H9 (cell line): ENCODE measurements at regions not wholly inside any gene's neighbourhood (a gene's known extent, or its start where the extent isn't known, plus 50 kb on each side); places are given as distances from the start of the nearest gene placed in this dataset.

Experiments
- DNase-seq: peaks from one replicate; pipeline ENCODE4 v3.0.0-alpha.2; 2017
- H2AFZ ChIP-seq: one replicate; pipeline ENCODE4 v1.6.1; 2013; ENCODE audit warnings: mild to moderate bottlenecking, low read length, control low read depth, moderate library complexity
- H2AK5ac ChIP-seq: 2 replicates; pipeline ENCODE4 v1.6.1; 2013; ENCODE audit warnings: low read length, control low read depth, mixed read lengths; ENCODE audit not compliant: insufficient read length
- H2BK120ac ChIP-seq: one replicate; pipeline ENCODE4 v1.6.1; 2013; ENCODE audit warnings: low read depth, mild to moderate bottlenecking, low read length, control low read depth, inconsistent platforms; ENCODE audit not compliant: poor library complexity, severe bottlenecking
- H2BK12ac ChIP-seq: 2 replicates; pipeline ENCODE4 v1.6.1; 2013; ENCODE audit warnings: low read length, control low read depth, mixed read lengths, low read depth; ENCODE audit not compliant: insufficient read length
- H2BK15ac ChIP-seq: 2 replicates; pipeline ENCODE4 v1.6.1; 2013; ENCODE audit warnings: low read depth, low read length, control low read depth
- H2BK20ac ChIP-seq: one replicate; pipeline ENCODE4 v1.6.1; 2013; ENCODE audit warnings: low read depth, mild to moderate bottlenecking, low read length, control low read depth, inconsistent platforms; ENCODE audit not compliant: poor library complexity, severe bottlenecking
- H2BK5ac ChIP-seq: 2 replicates; pipeline ENCODE4 v1.6.1; 2013; ENCODE audit warnings: low read length, control low read depth, mixed read lengths; ENCODE audit not compliant: insufficient read length
- H3K14ac ChIP-seq: 2 replicates; pipeline ENCODE4 v1.6.1; 2013; ENCODE audit warnings: low read length, control low read depth; ENCODE audit not compliant: insufficient read depth
- H3K18ac ChIP-seq: 2 replicates; pipeline ENCODE4 v1.6.1; 2013; ENCODE audit warnings: low read depth, mild to moderate bottlenecking, mixed read lengths, low read length, control low read depth; ENCODE audit not compliant: insufficient read length
- H3K23ac ChIP-seq: 2 replicates; pipeline ENCODE4 v1.6.1; 2013; ENCODE audit warnings: low read length, control low read depth, mixed read lengths, low read depth; ENCODE audit not compliant: insufficient read length
- H3K23me2 ChIP-seq: 2 replicates; pipeline ENCODE4 v1.6.1; 2013; ENCODE audit warnings: low read depth, mild to moderate bottlenecking, mixed read lengths, low read length, control low read depth; ENCODE audit not compliant: insufficient read length, poor library complexity, severe bottlenecking
- H3K27ac ChIP-seq: 2 replicates; pipeline ENCODE4 v1.5.1; 2013; ENCODE audit warnings: low read length, control low read depth, mixed read lengths, low read depth; ENCODE audit not compliant: insufficient read length
- H3K27me3 ChIP-seq: 2 replicates; pipeline ENCODE4 v1.6.1; 2013; ENCODE audit warnings: low read length, control low read depth, inconsistent platforms; ENCODE audit not compliant: insufficient read depth
- H3K4ac ChIP-seq: 2 replicates; pipeline ENCODE4 v1.6.1; 2013; ENCODE audit warnings: low read depth, mild to moderate bottlenecking, control low read depth, inconsistent platforms, low read length, moderate library complexity
- H3K4me1 ChIP-seq: 2 replicates; pipeline ENCODE4 v1.6.1; 2013; ENCODE audit warnings: low read length, control low read depth, inconsistent platforms; ENCODE audit not compliant: insufficient read depth
- H3K4me2 ChIP-seq: 2 replicates; pipeline ENCODE4 v1.6.1; 2013; ENCODE audit warnings: low read length, control low read depth, mixed read lengths; ENCODE audit not compliant: insufficient read length, insufficient read depth
- H3K56ac ChIP-seq: 2 replicates; pipeline ENCODE4 v1.6.1; 2013; ENCODE audit warnings: low read depth, mild to moderate bottlenecking, mixed read lengths, low read length, control low read depth; ENCODE audit not compliant: insufficient read length
- H3K79me1 ChIP-seq: 2 replicates; pipeline ENCODE4 v1.6.1; 2013; ENCODE audit warnings: low read depth, mild to moderate bottlenecking, moderate library complexity, low read length, control low read depth, inconsistent platforms; ENCODE audit not compliant: insufficient read depth, poor library complexity, severe bottlenecking
- H3K79me2 ChIP-seq: 2 replicates; pipeline ENCODE4 v1.6.1; 2013; ENCODE audit warnings: low read length, control low read depth, inconsistent platforms; ENCODE audit not compliant: insufficient read depth
- H3K9ac ChIP-seq: 2 replicates; pipeline ENCODE4 v1.6.1; 2013; ENCODE audit warnings: low read length, control low read depth, mixed read lengths; ENCODE audit not compliant: insufficient read length; ENCODE audit errors: extremely low read depth
- H3K9me3 ChIP-seq: one replicate; pipeline ENCODE4 v1.6.1; 2013; ENCODE audit warnings: low read depth, low read length, inconsistent platforms; ENCODE audit not compliant: control insufficient read depth
- H3T11ph ChIP-seq: one replicate; pipeline ENCODE4 v1.6.1; 2013; ENCODE audit warnings: mild to moderate bottlenecking, low read length, control low read depth, inconsistent platforms
- H4K20me1 ChIP-seq: one replicate; pipeline ENCODE4 v1.6.1; 2013; ENCODE audit not compliant: control insufficient read depth, insufficient read length, insufficient read depth
- H4K5ac ChIP-seq: 2 replicates; pipeline ENCODE4 v1.6.1; 2013; ENCODE audit warnings: low read depth, mild to moderate bottlenecking, mixed read lengths, low read length, control low read depth; ENCODE audit not compliant: insufficient read length
- H4K8ac ChIP-seq: replicated peaks from 2 replicates; pipeline ENCODE4 v1.6.1; 2013; ENCODE audit warnings: low read length, control low read depth, mixed read lengths, low read depth; ENCODE audit not compliant: insufficient read length
- H4K91ac ChIP-seq: 2 replicates; pipeline ENCODE4 v1.6.1; 2013; ENCODE audit warnings: low read depth, mild to moderate bottlenecking, moderate library complexity, mixed read lengths, low read length, control low read depth; ENCODE audit not compliant: insufficient read length
- H3K27ac Mint-ChIP-seq, 3 experiments: 2 replicates in 2 of 3; 3 replicates in 1 of 3; pipeline ENCODE4 v1.8.0; 2020 to 2021; ENCODE audit warnings: mixed read lengths in 3 of 3, mild to moderate bottlenecking in 1 of 3, moderate library complexity in 1 of 3
- H3K27me3 Mint-ChIP-seq: 2 replicates; pipeline ENCODE4 v1.8.0; 2021; ENCODE audit warnings: low read depth, mild to moderate bottlenecking, moderate library complexity, mixed read lengths
- H3K36me3 Mint-ChIP-seq, 3 experiments: 2 replicates in 2 of 3; 3 replicates in 1 of 3; pipeline ENCODE4 v1.8.0; 2020 to 2021; ENCODE audit warnings: low read depth in 3 of 3, mixed read lengths in 3 of 3; ENCODE audit not compliant: insufficient read depth in 1 of 3
- H3K4me1 Mint-ChIP-seq, 2 experiments: 2 replicates each; pipeline ENCODE4 v1.8.0; 2020; ENCODE audit warnings: mixed read lengths in 2 of 2
- H3K4me3 Mint-ChIP-seq, 2 experiments: 2 replicates in 1 of 2; 3 replicates in 1 of 2; pipeline ENCODE4 v1.8.0; 2020 to 2021; ENCODE audit warnings: mild to moderate bottlenecking in 2 of 2, mixed read lengths in 2 of 2, moderate library complexity in 1 of 2
- H3K9me3 Mint-ChIP-seq, 2 experiments: 2 replicates in 1 of 2; 3 replicates in 1 of 2; pipeline ENCODE4 v1.8.0; 2020; ENCODE audit warnings: mild to moderate bottlenecking in 2 of 2, mixed read lengths in 2 of 2, moderate library complexity in 1 of 2
- WGBS: extraction: QIAGEN DNeasy Blood & Tissue Kit; methylation state at CpG from one replicate; pipeline ENCODE4 v1.1.7; 2013; ENCODE audit warnings: missing lambda C conversion rate, low lambda C conversion rate, mixed read lengths; ENCODE audit not compliant: insufficient read length; ENCODE audit errors: extremely low coverage; 5-methylcytosine and 5-hydroxymethylcytosine counted together
- TF ChIP-seq, protein P1 (sequence below): fragments of 200-600 bp; sonication (generic); conservative IDR thresholded peaks from 3 replicates; pipeline ENCODE4 v1.8.0; 2021; ENCODE audit warnings: antibody characterized with exemption, mild to moderate bottlenecking

DNA sequence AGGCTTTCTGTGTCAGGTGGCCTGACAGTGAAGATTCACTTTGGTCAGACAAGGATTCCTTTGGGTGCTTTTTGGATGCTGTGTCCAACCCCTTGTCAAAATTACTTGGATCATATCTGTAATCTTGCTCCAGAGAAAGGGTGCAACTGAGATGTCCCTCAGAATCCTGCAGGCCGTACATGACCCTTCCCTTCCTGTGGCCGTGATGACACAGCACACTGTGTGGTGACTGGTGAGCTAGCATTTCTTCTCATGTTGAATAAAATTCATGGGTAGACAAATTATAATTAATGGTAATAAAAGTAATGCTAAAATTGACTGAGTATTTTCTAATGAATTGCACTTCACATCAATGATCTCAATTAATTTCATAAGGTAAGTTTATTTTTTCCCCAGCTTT, 356.2 kb downstream of the LPIN1 start:
- Histone ChIP-seq H2AFZ (no peak overlapping the region), H3K9ac (no peak overlapping the region), H3K27me3 (no peaks in the 10 kb centered on the region), H3K4me1 (peaks cover 7% of the 10 kb centered on the region; the same call in 1 of the 2 replicates), H3K4ac (no peak overlapping the region), H3K4me2 (no peak overlapping the region), H2BK5ac (no peak overlapping the region), H4K5ac (no peak overlapping the region), H3K18ac (no peak overlapping the region), H2BK15ac (no peak overlapping the region), H2AK5ac (no peak overlapping the region), H2BK20ac (no peak overlapping the region), H3K56ac (no peak overlapping the region), H3K23ac (no peak overlapping the region), H4K8ac (no peak overlapping the region), H3K79me2 (no peaks in the 10 kb centered on the region), H3K23me2 (no peaks in the 10 kb centered on the region), H2BK12ac (no peak overlapping the region), H4K91ac (no peak overlapping the region), H4K20me1 (no peaks in the 10 kb centered on the region), H3T11ph (no peak overlapping the region), H2BK120ac (no peak overlapping the region), H3K79me1 (no peaks in the 10 kb centered on the region), H3K14ac (no peak overlapping the region), H3K27ac (no peak overlapping the region), H3K9me3 (no peaks in the 10 kb centered on the region)
- H3K27ac Mint-ChIP-seq, result no peak overlapping the region
- no peaks in the 10 kb centered on the region for H3K36me3 Mint-ChIP-seq
- no peak for DNase-seq
- no peak overlapping the region for H3K4me3 Mint-ChIP-seq
- no CpG with 5 or more reads among the region's 2 CpGs for WGBS
- no peaks in the 10 kb centered on the region for H3K9me3 Mint-ChIP-seq
- H3K27me3 Mint-ChIP-seq, result no peaks in the 10 kb centered on the region
- H3K4me1 Mint-ChIP-seq, result peaks cover 18 to 22% of the 10 kb centered on the region in 2 experiments
- TF ChIP-seq, protein P1, sequence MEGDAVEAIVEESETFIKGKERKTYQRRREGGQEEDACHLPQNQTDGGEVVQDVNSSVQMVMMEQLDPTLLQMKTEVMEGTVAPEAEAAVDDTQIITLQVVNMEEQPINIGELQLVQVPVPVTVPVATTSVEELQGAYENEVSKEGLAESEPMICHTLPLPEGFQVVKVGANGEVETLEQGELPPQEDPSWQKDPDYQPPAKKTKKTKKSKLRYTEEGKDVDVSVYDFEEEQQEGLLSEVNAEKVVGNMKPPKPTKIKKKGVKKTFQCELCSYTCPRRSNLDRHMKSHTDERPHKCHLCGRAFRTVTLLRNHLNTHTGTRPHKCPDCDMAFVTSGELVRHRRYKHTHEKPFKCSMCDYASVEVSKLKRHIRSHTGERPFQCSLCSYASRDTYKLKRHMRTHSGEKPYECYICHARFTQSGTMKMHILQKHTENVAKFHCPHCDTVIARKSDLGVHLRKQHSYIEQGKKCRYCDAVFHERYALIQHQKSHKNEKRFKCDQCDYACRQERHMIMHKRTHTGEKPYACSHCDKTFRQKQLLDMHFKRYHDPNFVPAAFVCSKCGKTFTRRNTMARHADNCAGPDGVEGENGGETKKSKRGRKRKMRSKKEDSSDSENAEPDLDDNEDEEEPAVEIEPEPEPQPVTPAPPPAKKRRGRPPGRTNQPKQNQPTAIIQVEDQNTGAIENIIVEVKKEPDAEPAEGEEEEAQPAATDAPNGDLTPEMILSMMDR, result no peak
